RCC 7860 (cell line): ENCODE measurements at regions not wholly inside any gene's neighbourhood (a gene's known extent, or its start where the extent isn't known, plus 50 kb on each side); places are given as distances from the start of the nearest gene placed in this dataset.

Experiments used
- DNase-seq: peaks from one replicate; pipeline ENCODE4 v3.0.0-alpha.2; 2015; ENCODE audit warnings: low spot score
- FAIRE-seq: peaks from 2 replicates; lab custom pipeline; 2012; peaks lifted over from hg19 to GRCh38; lab: Jason Lieb, UNC

DNA sequence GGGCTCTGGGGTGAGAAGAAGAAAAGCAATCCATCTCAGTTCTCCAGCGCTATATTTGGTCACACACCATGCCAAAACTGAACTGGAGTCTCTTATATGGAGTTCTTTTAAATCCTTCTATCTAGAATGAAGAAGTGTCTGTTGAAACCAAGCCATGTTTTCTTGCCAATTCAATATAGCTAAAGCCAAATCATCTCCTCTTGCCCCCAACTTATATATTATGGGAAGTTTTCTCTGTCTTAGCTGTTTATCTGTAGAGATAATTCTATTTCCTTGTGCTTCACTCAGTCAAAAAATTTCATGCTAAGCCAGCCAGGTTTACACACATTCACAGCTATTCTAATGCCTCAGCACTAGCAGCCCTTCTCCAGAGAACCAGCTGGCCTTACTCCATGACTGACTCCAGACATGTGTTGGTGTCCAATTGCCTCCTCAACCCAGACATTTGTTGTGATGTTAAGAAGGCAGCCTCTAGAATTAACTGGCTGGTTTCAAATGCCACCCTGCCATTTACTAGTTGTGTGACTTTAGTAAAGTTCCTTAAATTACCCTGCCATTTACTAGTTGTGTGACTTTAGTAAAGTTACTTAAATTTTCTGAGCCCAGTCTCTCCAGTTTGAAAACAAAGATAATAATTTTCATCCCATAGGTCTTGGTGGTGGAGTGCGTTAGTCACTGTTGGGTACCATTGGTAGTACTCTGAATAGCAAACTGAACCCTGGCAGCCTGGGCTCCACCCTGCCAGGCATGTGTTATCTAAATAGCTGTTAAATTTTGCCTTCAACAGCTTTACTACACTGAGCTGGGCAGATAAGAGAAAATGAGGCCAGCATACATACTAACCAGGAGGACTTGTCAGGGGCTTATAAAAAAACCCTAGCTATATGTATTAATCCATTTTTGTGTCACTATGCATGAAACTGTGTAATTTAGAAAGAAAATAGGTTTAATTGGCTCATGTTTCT, 525.1 kb downstream of the LMO7 start:
- no peak for FAIRE-seq

DNA sequence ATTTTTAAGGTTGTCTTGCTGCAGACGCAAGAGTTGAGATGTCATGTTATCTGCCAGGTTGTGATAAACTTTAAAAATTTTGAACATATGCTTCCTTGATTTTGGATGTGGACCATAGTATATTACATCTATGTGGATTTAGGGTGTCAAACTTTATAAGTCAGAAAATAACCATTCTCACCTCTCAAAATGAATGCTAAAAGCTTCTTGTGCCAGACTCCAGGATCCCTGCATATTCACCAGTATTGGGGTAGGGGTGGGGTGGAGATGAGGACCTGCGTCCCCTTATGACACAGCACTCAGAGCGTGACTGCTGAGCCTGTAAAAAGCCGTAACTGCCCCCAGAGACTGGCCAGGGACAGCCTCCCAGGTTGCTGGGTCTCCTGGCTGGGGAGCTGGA, 524.4 kb downstream of the LMO7 start:
- FAIRE-seq: no peak
- no peak for DNase-seq

More for the DNA sequence above, 525.1 kb downstream of the LMO7 start:
- DNase-seq: no peak

DNA sequence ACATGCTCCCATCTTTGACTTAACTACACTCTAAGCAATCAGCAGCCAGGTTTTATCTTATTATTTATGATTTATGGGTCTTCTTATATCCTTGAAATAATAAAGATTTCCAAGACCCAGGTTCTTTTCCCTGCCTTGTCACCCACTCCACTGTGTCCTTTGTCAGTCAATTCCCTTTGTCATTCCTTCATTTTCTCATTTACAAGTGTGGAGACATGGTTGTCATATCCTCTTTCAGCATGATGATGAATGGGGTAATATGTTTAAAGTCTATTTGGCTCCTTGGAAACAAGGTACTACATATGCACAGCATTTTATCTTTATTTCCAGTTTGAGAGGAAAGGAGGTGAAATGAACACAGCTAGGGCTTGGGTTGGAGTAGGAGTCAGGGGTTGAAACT, 521.8 kb downstream of the LMO7 start:
- FAIRE-seq: no peak
- DNase-seq: no peak

DNA sequence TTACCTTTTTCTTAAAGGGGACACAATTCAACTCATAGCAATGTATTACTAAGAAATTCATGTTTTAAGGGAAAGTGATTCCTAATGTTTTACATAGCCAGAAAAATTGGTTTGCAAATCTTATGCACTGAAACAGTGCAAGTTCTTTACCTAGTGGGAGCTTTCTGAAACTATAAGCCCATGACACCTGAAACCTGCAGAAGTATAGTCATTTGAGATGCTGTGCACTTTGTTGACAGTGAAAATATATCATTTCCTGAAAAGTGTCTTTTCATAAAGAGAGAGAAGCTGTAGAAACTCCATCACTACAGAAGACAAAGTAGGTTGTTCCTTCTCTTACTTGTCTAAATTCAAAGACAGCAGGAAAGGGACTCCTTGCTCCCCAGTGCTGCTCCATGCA, 517.1 kb downstream of the LMO7 start:
- FAIRE-seq: no peak

DNA sequence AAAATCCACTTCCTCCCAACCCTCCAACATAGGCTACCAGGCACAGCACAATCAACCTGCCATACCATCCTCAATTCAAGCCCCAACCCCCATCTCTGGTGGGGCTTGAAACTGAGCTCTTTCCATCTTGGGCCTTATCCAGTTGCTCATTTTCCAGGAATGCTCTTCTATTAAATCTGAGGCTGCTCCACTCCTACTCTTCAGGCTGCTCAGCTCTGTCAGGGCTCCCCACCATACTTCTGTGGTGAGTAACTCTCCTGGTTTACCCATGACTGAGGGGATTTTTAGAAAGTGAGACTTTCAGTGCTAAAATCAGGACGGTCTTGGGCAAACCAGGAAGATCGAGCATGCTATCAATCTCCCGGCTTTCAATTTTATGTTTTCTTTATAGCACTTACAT, 512.8 kb downstream of the LMO7 start:
- DNase-seq (peak; percentile 9), FAIRE-seq (no peak)

More for the DNA sequence above, 517.1 kb downstream of the LMO7 start:
- no peak for DNase-seq

DNA sequence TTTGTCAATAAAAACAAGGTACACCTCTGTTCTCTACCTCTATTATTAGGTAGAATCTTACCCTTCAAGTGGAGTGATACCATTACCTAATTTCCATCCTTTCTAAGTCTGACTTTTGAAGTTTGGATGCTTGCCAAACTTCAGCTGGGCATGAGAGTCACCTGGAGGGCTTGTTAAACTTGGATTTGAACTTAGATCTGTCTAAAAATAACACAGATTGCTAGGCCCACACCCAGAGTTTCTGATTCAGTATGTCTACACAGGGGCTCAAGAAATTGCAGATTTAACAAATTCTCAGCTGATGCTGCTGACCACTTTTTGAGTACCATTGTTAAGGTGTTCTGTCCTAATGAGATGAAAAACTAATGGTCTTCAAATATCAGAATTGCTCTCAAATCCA, 512.2 kb downstream of the LMO7 start:
- DNase-seq (no peak), FAIRE-seq (no peak)

DNA sequence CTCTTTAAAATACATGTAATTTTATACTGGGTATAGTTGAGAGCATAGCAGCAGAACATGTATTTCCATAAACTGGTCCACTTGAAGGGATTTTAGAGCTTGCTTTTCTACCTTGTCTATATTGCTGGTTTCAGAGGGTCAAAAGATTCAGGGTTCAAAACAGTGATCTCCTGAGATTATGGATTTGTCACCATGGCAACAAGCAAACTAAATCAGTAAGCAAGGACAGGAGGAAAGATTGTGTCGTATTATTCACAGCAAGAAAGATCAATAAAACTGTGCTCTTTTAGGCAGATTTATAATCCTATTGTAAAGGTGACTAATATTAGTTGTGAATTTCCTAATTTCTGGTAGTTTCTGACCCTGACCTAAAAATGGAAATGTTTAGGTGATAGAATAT, 496.4 kb downstream of the LMO7 start:
- DNase-seq (no peak), FAIRE-seq (no peak)

DNA sequence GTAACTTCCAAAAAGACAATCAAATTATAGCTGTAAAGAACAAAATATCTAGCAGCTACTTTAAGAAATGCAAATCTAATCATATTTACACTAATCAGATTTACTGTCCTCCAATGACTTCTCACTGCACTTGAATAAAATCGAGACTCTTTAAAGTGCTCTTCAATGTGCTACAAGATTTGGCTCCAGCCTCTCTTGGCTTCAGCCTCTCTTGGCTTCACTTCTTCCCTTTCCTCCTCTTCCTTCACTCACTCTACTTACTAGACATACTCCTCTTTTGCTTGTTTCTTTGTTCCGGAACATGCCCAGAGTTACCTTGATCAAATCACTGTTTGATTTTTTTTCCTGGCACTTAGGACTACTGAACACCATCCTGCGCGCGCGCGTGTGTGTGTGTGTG, 495.4 kb downstream of the LMO7 start:
- DNase-seq (no peak), FAIRE-seq (no peak)

DNA sequence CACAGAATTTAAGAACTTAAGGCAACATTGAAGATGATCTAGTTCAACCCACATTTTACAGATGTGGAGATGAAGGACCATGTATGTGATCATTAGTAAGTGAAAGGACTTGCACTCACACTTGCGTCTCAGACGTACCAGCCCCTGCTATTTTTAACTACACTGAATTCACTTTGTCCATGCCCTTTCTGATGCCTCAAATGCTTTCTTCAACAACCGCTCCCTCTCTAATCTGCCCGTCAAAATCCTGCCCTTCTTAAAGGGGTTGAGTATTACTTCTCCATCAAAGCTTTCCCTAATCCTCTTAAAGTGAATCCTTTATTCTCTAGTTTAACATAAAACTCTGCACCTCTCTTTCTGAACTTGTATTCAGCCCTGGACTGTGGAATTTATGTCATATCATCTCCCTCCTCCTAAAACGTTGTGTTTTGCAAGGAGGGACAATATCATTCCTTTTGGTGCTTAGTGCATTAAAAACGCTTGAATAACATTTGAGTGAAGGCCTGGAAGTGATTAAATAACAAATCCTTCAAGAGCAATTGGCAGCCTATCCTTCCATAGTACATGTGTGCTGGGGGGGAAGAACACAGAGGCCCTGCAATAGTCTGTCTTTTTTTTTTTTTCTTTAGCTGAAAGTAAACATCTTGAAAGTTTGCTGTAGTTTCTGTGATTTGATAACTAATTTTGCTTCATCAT, 493.3 kb downstream of the LMO7 start:
- FAIRE-seq: no peak
- no peak for DNase-seq

DNA sequence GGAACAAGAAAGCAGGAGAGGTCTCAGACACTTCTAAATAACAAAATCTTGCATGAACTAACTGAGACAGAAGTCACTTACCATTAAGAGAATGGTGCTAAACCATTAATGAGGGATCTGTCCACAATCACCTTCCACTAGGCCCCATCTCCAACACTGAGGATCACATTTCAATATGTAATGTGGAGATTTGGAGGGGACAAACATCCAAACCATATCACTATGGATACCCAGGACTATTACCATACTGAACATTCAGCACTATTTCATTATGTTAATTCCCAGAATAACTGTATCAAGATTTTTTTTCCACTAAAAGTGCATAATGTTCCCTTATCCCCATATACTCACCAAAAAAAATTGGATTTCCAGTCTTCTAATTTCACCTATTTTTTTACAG, 491.8 kb downstream of the LMO7 start:
- DNase-seq (no peak), FAIRE-seq (no peak)

DNA sequence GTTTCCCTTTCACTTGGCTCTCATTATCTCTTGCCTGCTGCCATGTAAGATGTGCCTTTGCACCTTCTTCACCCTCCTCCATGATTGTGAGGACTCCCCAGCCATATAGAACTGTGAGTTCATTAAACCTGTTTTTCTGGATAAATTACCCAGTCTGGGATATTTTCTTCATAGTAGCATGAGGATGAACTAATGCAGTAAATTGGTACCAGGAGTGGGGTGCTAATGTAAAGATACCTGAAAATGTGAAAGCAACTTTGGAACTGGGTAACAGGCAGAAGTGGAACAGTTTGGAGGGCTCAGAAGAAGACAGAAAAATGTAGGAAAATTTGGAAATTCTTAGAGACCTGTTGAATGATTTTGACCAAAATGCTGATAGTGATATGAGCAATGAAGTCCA, 487.4 kb downstream of the LMO7 start:
- no peak for DNase-seq
- no peak for FAIRE-seq

DNA sequence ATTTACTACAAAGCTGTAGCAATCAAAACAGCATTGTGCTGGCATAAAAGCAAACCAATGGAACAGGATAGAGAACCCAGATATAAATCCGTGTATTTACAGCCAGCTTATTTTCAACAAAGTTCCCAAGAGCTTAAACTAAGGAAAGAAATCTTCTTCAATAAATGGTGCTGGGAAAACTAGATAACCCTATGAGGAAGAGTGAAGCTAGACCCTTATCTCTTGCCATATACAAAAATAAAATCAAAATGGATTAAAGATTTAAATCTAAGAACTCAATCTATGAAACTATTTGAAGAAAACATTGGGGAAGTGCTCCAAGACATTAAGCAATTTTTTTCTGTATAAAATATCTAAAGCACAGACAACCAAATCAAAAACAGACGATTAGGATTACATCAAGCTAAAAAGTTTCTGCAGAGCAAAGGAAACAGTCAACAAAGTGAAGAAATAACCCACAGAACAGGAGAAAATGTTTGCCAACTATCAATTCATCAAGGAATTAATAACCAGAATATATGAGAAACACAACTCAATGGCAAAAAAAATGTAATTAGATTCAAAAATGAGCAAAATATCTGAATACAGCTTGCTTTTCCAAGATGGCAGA, 480.7 kb downstream of the LMO7 start:
- no peak for FAIRE-seq
- DNase-seq: no peak

DNA sequence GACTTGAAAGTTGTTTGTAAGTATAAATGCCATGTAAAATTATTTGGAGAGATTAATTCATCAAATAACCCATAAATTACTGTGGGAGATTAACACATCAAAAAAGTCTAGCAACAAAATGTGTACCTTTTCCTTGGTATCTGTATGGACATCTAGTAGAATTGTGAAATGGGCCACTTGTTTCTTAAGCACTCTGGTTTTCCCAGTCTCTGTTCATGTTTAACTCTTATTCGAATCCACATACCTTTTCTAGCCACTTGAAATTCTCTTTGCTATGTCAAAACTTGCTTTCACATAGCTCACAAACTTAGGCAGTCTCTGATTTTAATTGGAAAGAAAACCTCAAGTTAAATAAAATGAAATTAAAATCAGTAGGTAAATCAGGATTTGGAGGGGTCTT, 470.6 kb downstream of the LMO7 start:
- no peak for FAIRE-seq
- DNase-seq: no peak

DNA sequence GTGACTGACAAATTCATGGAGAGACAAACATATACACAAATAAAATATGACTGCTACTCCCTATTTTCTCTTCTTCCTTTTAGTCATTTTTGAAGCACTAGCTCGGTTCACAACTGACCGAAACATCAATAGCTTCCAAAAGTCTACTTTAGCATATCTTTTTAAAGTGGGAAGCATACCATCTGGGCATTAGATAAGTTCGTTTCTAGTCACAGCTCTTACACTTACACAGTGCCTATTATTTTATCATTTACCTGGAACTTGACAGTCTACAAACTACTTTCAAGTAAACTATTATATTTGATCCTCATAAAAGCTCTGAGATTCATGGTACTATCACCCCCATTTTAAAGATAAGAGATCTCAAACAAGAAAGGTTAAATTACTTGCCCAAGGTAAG, 458.5 kb downstream of the LMO7 start:
- no peak for FAIRE-seq

DNA sequence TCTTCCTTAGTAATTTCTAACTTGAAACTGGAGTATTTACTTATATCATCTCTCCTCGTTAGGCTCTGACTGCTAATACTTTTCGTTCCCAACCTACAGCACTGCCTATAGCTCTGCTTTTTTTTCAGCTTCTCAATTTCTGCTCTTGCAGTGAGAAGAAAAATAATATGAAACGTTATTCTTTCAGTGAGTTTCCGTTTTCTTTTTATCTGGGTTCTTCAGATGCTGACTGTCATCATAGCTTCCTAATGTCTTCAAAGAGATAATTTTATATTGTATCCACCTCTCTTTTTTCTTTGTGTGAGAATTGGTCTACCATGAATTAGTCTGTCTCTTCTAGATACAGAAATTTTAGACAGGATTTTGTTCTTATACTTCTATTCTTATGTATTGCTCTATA, 454.9 kb downstream of the LMO7 start:
- FAIRE-seq (no peak), DNase-seq (no peak)

More for the DNA sequence above, 458.5 kb downstream of the LMO7 start:
- no peak for DNase-seq

DNA sequence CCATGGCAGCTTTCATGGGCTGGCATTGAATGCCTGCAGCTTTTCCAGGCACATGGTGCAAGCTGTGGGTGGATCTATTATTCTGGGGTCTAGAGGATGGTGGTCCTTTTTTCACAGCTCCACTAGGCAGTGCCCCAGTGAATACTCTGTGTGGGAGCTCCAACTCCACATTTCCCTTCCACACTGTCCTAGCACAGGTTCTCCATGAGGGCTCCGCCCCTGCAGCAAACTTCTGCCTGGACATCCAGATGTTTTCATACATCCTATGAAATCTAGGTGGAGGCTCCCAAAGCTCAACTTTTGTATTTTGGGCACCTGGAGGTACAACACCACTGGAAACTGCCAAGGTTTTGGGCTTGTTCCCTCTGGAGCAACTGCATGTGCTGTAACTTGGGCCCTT, 450.6 kb downstream of the LMO7 start:
- DNase-seq (no peak), FAIRE-seq (no peak)

DNA sequence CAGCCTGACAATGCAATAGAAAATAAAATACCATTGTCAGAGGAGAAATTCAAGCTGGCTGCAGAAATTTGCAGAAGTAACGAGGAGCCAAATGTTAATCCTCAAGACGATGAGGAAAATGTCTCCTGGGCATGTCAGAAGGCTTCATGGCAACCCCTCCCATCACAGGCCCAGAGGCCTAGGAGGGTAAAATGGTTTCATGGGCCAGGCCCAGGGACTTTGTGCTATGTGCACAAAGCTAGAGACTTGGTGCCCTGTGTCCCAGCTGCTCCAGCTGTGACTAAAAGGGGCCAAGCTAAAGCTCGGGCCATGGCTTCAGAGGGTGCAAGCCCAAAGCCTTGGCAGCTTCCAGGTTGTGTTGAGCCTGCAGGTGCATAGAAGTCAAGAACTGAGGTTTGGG, 431.7 kb downstream of the LMO7 start:
- FAIRE-seq: no peak
- DNase-seq: no peak

DNA sequence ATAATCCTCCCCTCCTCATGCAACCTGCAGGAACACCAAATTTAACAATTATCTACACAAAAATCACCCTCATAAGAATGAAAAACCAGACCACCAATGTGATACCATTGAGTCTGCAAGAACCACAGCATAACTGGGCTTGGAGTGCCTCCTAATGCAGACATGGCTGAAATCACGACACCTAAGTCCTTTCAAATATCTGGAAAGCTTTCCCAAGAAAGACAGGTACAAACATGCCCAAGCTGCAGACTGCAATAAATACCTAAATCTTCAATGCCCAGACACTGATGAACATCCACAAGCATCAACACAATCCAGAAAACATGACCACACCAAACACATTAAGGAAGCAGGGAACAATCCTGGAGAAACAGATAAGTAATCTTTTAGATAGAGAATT, 417.1 kb downstream of the LMO7 start:
- DNase-seq: no peak
- FAIRE-seq: no peak

DNA sequence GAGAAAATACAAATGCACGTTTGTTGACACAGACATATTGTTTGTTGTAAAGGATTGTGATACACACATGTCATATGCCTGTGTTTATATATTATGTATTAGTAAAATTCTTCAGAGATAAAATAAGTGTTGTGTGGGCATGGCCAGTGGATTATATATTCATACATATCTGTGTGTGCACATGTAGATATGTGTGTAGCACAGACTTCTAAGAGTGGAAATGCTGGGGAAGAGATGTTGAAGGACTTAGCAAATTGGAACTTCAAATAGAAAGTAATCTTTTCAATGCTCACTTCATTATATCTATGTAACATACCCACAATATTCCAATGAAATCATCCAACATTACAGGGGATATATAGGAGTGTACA, 413.2 kb downstream of the LMO7 start:
- FAIRE-seq (no peak), DNase-seq (no peak)

DNA sequence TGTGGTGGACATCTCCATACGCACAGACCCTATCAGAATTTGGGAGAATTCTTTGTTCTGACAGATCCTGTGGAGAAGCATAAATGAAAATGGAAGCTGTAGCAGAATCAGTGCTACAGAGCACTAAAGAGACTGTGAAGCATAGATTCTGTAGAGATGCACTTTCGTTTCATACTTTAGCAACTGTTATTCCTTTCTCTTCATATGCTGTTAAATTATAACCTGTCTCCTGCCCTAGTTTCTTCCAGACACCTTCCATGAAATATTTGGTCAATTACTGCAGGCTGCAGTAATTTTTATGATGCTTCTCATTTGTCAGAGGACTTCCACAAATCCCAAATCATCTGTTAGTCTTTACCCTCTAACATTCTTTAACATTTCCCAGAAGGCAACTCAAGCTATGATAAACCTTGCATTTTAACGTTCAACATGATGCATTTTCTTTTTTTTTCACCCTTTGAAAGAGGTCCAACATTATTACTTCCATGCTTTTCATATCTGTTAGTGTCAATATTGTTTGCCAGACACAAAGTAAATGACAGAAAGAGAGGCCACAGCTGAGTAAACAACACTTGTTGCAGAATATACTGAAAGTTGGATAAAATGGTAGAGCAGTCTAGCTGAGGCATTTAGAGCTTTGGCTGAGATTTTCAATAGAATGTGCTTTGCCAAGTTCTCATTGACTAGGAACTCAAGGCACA, 412.7 kb downstream of the LMO7 start:
- no peak for FAIRE-seq
- DNase-seq: no peak

DNA sequence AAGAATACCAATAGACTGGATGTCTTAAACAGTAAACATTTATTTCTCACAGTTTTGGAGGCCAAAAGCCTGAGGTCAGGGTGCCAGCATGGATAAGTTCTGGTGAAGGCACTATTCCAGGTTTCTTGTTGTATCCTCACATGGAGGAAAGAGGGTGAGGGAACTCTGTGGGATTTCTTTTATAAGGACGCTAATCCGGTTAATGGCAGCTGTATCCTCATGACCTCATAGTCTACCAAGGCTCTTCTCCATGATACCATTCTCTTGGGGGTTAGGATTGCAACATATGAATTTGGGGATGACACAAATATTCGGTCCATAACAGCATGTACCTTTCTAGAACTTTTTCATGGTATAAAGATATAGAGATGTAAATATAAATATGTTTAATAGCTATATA, 412.0 kb downstream of the LMO7 start:
- DNase-seq: no peak
- FAIRE-seq: no peak
